HCT116 (cell line): ENCODE measurements at regions not wholly inside any gene's neighbourhood (a gene's known extent, or its start where the extent isn't known, plus 50 kb on each side); places are given as distances from the start of the nearest gene placed in this dataset.

Experiments used
- ATAC-seq: fragments of 200-7000 bp; cut with Tn5 transposase; 2 replicates; pipeline ENCODE4 v1.9.1; 2020; ENCODE audit warnings: mild to moderate bottlenecking, moderate library complexity
- BruUV-seq: library from RNA; stranded (reverse); fragments of 400-500 nt; replicated peaks from 2 replicates; lab custom pipeline; 2021; lab: Mats Ljungman, UMichigan
- CTCF ChIA-PET: fragments of 300-600 bp; sonication (Branson Sonifier 250); formaldehyde crosslinking; loops from one replicate; lab custom pipeline; 2021; ENCODE audit warnings: antibody characterized with exemption; lab: Charles Lee
- POLR2A ChIA-PET: fragments of 300-600, 350-600 bp; sonication (Branson Sonifier 250); formaldehyde crosslinking; loops from one replicate; lab custom pipeline; 2021; ENCODE audit warnings: antibody characterized with exemption; lab: Charles Lee
- RAD21 ChIA-PET, 2 experiments: fragments of 300-600 bp; sonication (Branson Sonifier 250); formaldehyde crosslinking; loops; one replicate each; lab custom pipeline; 2023; ENCODE audit warnings: low total read pairs in 2 of 2; ENCODE audit not compliant: uncharacterized antibody in 2 of 2, unreplicated experiment in 2 of 2, low non-redundant PET in 1 of 2; lab: Charles Lee
- DNase-seq: peaks from one replicate; pipeline ENCODE4 v3.0.0-alpha.2; 2010; ENCODE audit warnings: low read depth, low spot score
- H2AFZ ChIP-seq: fragments of 200-600 bp; shearing (Covaris generic), sonication (generic); 2 replicates; pipeline ENCODE4 v1.6.1; 2017; ENCODE audit warnings: low read depth, mixed run types, mixed read lengths, antibody characterized with exemption, low read length; ENCODE audit not compliant: poor library complexity, severe bottlenecking
- H3K27ac ChIP-seq: 2 replicates; pipeline ENCODE4 v1.5.1; 2012; ENCODE audit warnings: low read depth, low read length
- H3K27me3 ChIP-seq: fragments of 200-600 bp; sonication (generic); 2 replicates; pipeline ENCODE4 v1.6.1; 2016; ENCODE audit warnings: mixed run types, low read length, mixed read lengths; ENCODE audit not compliant: insufficient read depth
- H3K36me3 ChIP-seq, 2 experiments: fragments of 200-500 bp in 1 of 2; fragments of 200-600 bp in 1 of 2; sonication (Bioruptor generic) in 1 of 2; sonication (generic) in 1 of 2; 2 replicates each; pipeline versions ENCODE4 v1.5.1 to v1.6.1; 2014 to 2016; ENCODE audit warnings: low read length in 2 of 2, inconsistent platforms in 1 of 2, mixed read lengths in 1 of 2, mixed run types in 1 of 2; ENCODE audit not compliant: insufficient read depth in 2 of 2, control insufficient read depth in 1 of 2
- H3K4me1 ChIP-seq, 2 experiments: fragments of 200-600 bp in 1 of 2; sonication (generic) in 1 of 2; 2 replicates each; pipeline versions ENCODE4 v1.5.1 to v1.6.1; 2012 to 2017; ENCODE audit warnings: low read length in 2 of 2, inconsistent platforms in 1 of 2, mild to moderate bottlenecking in 1 of 2, mixed read lengths in 1 of 2, mixed run types in 1 of 2, moderate library complexity in 1 of 2; ENCODE audit not compliant: insufficient read depth in 2 of 2, control insufficient read depth in 1 of 2
- H3K4me2 ChIP-seq: fragments of 200-600 bp; sonication (generic); 2 replicates; pipeline ENCODE4 v1.6.1; 2017; ENCODE audit warnings: mixed run types, low read length, mixed read lengths
- H3K4me3 ChIP-seq, 2 experiments: fragments of 200-600 bp in 1 of 2; sonication (generic) in 1 of 2; replicated peaks in 1 of 2; 2 replicates each; pipeline ENCODE4 v1.5.1; 2011 to 2016; ENCODE audit warnings: low read length in 2 of 2, control low read depth in 1 of 2, low read depth in 1 of 2, mild to moderate bottlenecking in 1 of 2, mixed read lengths in 1 of 2, mixed run types in 1 of 2
- H3K79me2 ChIP-seq: fragments of 200-600 bp; sonication (generic); 2 replicates; pipeline ENCODE4 v1.6.1; 2017; ENCODE audit warnings: mild to moderate bottlenecking, mixed run types, low read length, moderate library complexity, mixed read lengths; ENCODE audit not compliant: insufficient read depth
- H3K9ac ChIP-seq: fragments of 200-600 bp; sonication (generic); 2 replicates; pipeline ENCODE4 v1.6.1; 2016; ENCODE audit warnings: low read length, mixed read lengths
- H3K9me2 ChIP-seq: fragments of 200-600 bp; sonication (generic), shearing (Covaris generic); 2 replicates; pipeline ENCODE4 v1.6.1; 2017; ENCODE audit warnings: mixed run types, mild to moderate bottlenecking, moderate library complexity; ENCODE audit not compliant: insufficient read depth
- H3K9me3 ChIP-seq, 2 experiments: fragments of 200-500 bp in 1 of 2; fragments of 200-600 bp in 1 of 2; sonication (Bioruptor generic) in 1 of 2; sonication (generic) in 1 of 2; 2 replicates each; pipeline ENCODE4 v1.6.1; 2014 to 2017; ENCODE audit warnings: low read length in 2 of 2, mixed read lengths in 2 of 2, inconsistent platforms in 1 of 2, low read depth in 1 of 2, mild to moderate bottlenecking in 1 of 2, mixed run types in 1 of 2, moderate library complexity in 1 of 2; ENCODE audit not compliant: control insufficient read depth in 1 of 2, insufficient read depth in 1 of 2
- H4K20me1 ChIP-seq: fragments of 200-600 bp; sonication (generic), shearing (Covaris generic); 2 replicates; pipeline ENCODE4 v1.6.1; 2017; ENCODE audit warnings: mixed run types, mild to moderate bottlenecking, moderate library complexity; ENCODE audit not compliant: insufficient read depth
- ATF3 ChIP-seq: IDR thresholded peaks from 2 replicates; pipeline ENCODE4 v1.6.1; 2012
- CEBPB ChIP-seq: IDR thresholded peaks from 2 replicates; pipeline ENCODE4 v1.6.1; 2012; ENCODE audit warnings: low read depth
- CTCF ChIP-seq, 3 experiments: fragments of 200-600 bp in 1 of 3; sonication (generic) in 1 of 3; IDR thresholded peaks in 2 of 3; conservative IDR thresholded peaks in 1 of 3; 2 replicates each; pipeline ENCODE4 v1.5.1; 2012 to 2017; ENCODE audit warnings: low read depth in 2 of 3, low read length in 2 of 3, antibody characterized with exemption in 1 of 3, borderline replicate concordance in 1 of 3, control low read depth in 1 of 3, mild to moderate bottlenecking in 1 of 3, mixed read lengths in 1 of 3, mixed run types in 1 of 3, moderate library complexity in 1 of 3; ENCODE audit not compliant: insufficient read depth in 1 of 3
- EGR1 ChIP-seq: IDR thresholded peaks from 2 replicates; pipeline ENCODE4 v1.6.1; 2012; ENCODE audit warnings: low read depth
- ELF1 ChIP-seq: IDR thresholded peaks from 2 replicates; pipeline ENCODE4 v1.6.1; 2012; ENCODE audit warnings: low read depth, borderline replicate concordance
- FOSL1 ChIP-seq: IDR thresholded peaks from 2 replicates; pipeline ENCODE4 v1.6.1; 2012; ENCODE audit warnings: low read depth
- JUND ChIP-seq: IDR thresholded peaks from 2 replicates; pipeline ENCODE4 v1.6.1; 2012
- MAX ChIP-seq: IDR thresholded peaks from 2 replicates; pipeline ENCODE4 v1.6.1; 2012
- POLR2A ChIP-seq: IDR thresholded peaks from 2 replicates; pipeline ENCODE4 v1.7.0; 2011; ENCODE audit warnings: borderline replicate concordance; ENCODE audit not compliant: insufficient read depth, insufficient read length; ENCODE audit errors: extremely low read depth
- POLR2AphosphoS5 ChIP-seq: IDR thresholded peaks from 2 replicates; pipeline ENCODE4 v1.6.1; 2011; ENCODE audit warnings: mild to moderate bottlenecking, low read depth, low read length, moderate library complexity
- SRF ChIP-seq: IDR thresholded peaks from 2 replicates; pipeline ENCODE4 v1.6.1; 2012; ENCODE audit warnings: low read depth
- TCF7L2 ChIP-seq: IDR thresholded peaks from 2 replicates; pipeline ENCODE4 v1.7.0; 2011; ENCODE audit warnings: borderline replicate concordance, inconsistent platforms; ENCODE audit not compliant: insufficient read depth, insufficient read length; ENCODE audit errors: extremely low read depth
- ZFX ChIP-seq: fragments of 450-650 bp; IDR thresholded peaks from 2 replicates; pipeline ENCODE4 v1.6.1; 2017
- ZNF274 ChIP-seq: fragments of 200-500 bp; sonication (Bioruptor generic); IDR thresholded peaks from 2 replicates; pipeline ENCODE4 v1.6.1; 2014; ENCODE audit warnings: mild to moderate bottlenecking, low read depth, low read length, inconsistent platforms
- intact Hi-C: fragments of 100-400 bp; cut with micrococcal nuclease; formaldehyde crosslinking; loops from 2 replicates; pipeline ENCODE4 v1.10.0; 2022

GRCh38 chr21:35329940-35330660 is 281.0 kb upstream of the RUNX1 start:
- no peak overlapping the region for H3K27ac ChIP-seq

More at GRCh38 chr21:35329940-35330660, 281.0 kb upstream of the RUNX1 start:
- ChIA-PET CTCF (no interaction called here), POLR2A (no interaction called here), RAD21 (no interaction called here)
- Histone ChIP-seq H3K9me3 (no peaks in the 10 kb centered on the region), H2AFZ (no peak overlapping the region), H3K27me3 (no peaks in the 10 kb centered on the region), H3K9ac (no peak overlapping the region), H3K4me2 (no peak overlapping the region), H4K20me1 (no peaks in the 10 kb centered on the region), H3K4me1 (peaks cover 0 to 3% of the 10 kb centered on the region in 2 experiments; a peak in 2 of 4 replicates), H3K36me3 (no peaks in the 10 kb centered on the region), H3K4me3 (no peak overlapping the region), H3K9me2 (no peaks in the 10 kb centered on the region), H3K79me2 (no peaks in the 10 kb centered on the region)
- TF ChIP-seq FOSL1 (no peak), ATF3 (no peak), ZNF274 (no peak), CTCF (IDR thresholded peaks at IDR 0.05 in 2 of 3, conservative IDR thresholded peaks at IDR 0.05 in 1 of 3; ENCODE audit: borderline replicate concordance in 1 of 3, insufficient read depth in 1 of 3, low read depth in 2 of 3, low read length in 2 of 3) (no peak), TCF7L2 (no peak), EGR1 (no peak), MAX (no peak), CEBPB (no peak), POLR2A (no peak), ZFX (no peak), ELF1 (no peak), JUND (no peak), SRF (no peak), POLR2AphosphoS5 (no peak)
- DNase-seq, result no peak
- no peak for ATAC-seq
- BruUV-seq, result no TSS peak
- intact Hi-C loops, result no loop called here
